ENCODE measurements at regions not wholly inside any gene's neighbourhood (a gene's known extent, or its start where the extent isn't known, plus 50 kb on each side); places are given as distances from the start of the nearest gene placed in this dataset.

DNA sequence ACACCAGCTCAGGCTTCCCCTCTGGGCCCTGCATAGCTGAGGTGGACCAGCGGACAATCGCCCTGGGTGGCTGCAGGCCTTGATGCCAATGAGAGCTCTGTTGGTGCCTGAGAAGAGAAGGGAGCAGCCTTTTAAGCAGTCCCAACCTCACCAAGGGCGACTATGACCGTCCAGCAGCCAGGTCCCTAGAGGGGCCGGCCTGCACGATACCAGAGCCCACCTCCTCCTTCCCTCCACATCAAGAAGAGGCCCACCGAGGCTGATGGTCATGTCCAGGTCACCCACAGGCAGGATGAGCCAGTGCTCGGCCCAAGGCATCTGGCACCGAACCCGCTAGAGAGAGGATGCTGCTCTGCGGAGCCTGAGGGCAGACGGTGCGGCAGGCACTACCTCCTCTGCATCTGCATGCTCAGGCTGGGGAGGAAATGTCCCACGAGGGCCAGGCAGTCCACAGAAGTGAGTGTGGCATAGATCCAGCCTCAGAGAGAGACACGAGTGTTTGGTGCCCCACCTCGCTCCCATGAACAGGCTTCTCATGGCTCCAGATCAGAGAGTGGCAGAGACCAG lies 219.4 kb downstream of the TUBA3C start:
- Histone ChIP-seq H3K9me3 (ENCODE audit: control insufficient read depth, low read length) (peaks cover 69% of the 10 kb centered on the region), H3K36me3 (ENCODE audit: control insufficient read depth, insufficient read depth, low read length) (no peaks in the 10 kb centered on the region), H3K27ac (ENCODE audit: low read depth, low read length, severe bottlenecking) (no peak overlapping the region), H3K4me3 (ENCODE audit: extremely low read depth, insufficient read depth, low read length, poor library complexity, severe bottlenecking) (no peak overlapping the region), H3K4me1 (ENCODE audit: control insufficient read depth, insufficient read depth, low read length, poor library complexity, severe bottlenecking) (no peaks in the 10 kb centered on the region)
- 82 to 83% methylated on average over 11 to 13 of the region's 16 CpGs for WGBS, 2 experiments (ENCODE audit: insufficient coverage in 2 of 2)

DNA sequence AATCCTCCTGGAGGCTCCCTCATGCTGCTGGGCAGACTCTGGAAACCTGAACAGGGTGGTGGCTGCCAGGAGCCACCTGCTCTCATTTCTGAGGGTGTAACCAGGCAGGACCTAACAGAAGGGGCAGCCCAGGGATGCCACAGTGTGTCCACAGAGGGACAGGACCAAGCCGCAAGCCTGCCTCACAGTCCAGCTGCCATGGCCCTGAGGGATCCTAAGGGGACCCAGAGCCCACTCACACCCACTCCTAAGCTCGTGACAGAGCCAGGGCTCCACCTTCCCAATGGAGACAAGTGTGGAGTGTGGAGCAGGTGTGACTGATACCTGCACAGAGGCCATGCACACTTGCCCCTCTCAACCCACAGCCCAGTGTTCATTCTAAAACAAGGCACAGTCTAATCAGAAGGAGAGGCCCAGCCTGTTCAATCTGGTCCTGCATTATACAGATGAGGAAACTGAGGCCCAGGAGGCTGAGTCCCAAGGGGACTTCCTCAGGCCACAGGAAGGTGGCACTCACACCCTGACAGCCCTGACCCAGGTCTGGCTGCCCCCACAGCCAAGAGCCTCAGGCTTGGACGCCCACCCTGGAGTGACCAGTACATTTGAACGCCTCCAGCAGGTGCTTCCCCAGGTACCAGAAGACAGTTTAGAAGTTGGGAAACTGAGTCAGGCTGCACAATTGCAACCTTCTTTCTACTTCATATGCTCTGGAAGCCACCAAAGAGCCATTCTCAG lies 220.1 kb downstream of the TUBA3C start:
- H3K4me3 ChIP-seq (ENCODE audit: extremely low read depth, insufficient read depth, low read length, poor library complexity, severe bottlenecking) = no peak overlapping the region
- WGBS, 2 experiments (ENCODE audit: insufficient coverage in 2 of 2) = 59 to 71% methylated on average over 2 of the region's 4 CpGs
- H3K36me3 ChIP-seq (ENCODE audit: control insufficient read depth, insufficient read depth, low read length) = no peaks in the 10 kb centered on the region
- no peaks in the 10 kb centered on the region for H3K4me1 ChIP-seq (ENCODE audit: control insufficient read depth, insufficient read depth, low read length, poor library complexity, severe bottlenecking)
- H3K9me3 ChIP-seq (ENCODE audit: control insufficient read depth, low read length) = peaks cover 73% of the 10 kb centered on the region
- H3K27ac ChIP-seq (ENCODE audit: low read depth, low read length, severe bottlenecking) = no peak overlapping the region

GRCh38 chr13:18960637-18961227 lies 220.9 kb downstream of the TUBA3C start:
- WGBS, 2 experiments (ENCODE audit: insufficient coverage in 2 of 2) = 38 to 48% methylated on average over 3 to 5 of the region's 5 CpGs
- no peaks in the 10 kb centered on the region for H3K36me3 ChIP-seq (ENCODE audit: control insufficient read depth, insufficient read depth, low read length)
- no peak overlapping the region for H3K4me3 ChIP-seq (ENCODE audit: extremely low read depth, insufficient read depth, low read length, poor library complexity, severe bottlenecking)
- no peak overlapping the region for H3K27ac ChIP-seq (ENCODE audit: low read depth, low read length, severe bottlenecking)
- no peaks in the 10 kb centered on the region for H3K4me1 ChIP-seq (ENCODE audit: control insufficient read depth, insufficient read depth, low read length, poor library complexity, severe bottlenecking)
- H3K9me3 ChIP-seq (ENCODE audit: control insufficient read depth, low read length) = peaks cover 77% of the 10 kb centered on the region

- H3K4me1 ChIP-seq (ENCODE audit: control insufficient read depth, insufficient read depth, low read length, poor library complexity, severe bottlenecking) = no peaks in the 10 kb centered on the region
- no peak overlapping the region for H3K27ac ChIP-seq (ENCODE audit: low read depth, low read length, severe bottlenecking)
- 59 to 67% methylated on average over 6 of the region's 6 CpGs for WGBS, 2 experiments (ENCODE audit: insufficient coverage in 2 of 2)
- no peaks in the 10 kb centered on the region for H3K36me3 ChIP-seq (ENCODE audit: control insufficient read depth, insufficient read depth, low read length)
- peaks cover 71% of the 10 kb centered on the region for H3K9me3 ChIP-seq (ENCODE audit: control insufficient read depth, low read length)
- H3K4me3 ChIP-seq (ENCODE audit: extremely low read depth, insufficient read depth, low read length, poor library complexity, severe bottlenecking) = no peak overlapping the region
These were observed 221.6 kb downstream of the TUBA3C start for GRCh38 chr13:18959996-18960395.

DNA sequence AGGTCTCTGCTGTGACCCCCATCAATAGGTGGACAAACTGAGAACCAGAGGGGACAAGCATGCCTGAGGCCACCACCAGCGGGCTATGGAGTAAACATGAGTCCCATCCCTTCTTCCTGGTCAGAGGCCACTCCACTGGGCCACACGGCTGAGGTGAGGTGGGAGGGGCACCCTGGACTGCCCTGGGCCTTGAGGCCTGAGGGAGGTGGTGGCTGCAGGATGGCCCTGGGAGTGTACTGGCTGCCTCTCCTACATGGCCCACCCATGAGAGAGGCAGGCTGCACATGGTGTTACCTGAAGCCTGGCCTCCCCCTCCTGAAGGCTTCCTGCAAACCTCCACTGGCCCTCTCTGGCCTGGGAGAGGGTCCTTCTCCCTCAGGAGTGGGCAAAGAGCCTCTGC lies 222.4 kb downstream of the TUBA3C start:
- H3K4me3 ChIP-seq (ENCODE audit: extremely low read depth, insufficient read depth, low read length, poor library complexity, severe bottlenecking) = no peak overlapping the region
- H3K4me1 ChIP-seq (ENCODE audit: control insufficient read depth, insufficient read depth, low read length, poor library complexity, severe bottlenecking) = no peaks in the 10 kb centered on the region
- 38% methylated on average over 1 of the region's 2 CpGs; no CpG with 5 or more reads in 1 of the 2 experiments for WGBS, 2 experiments (ENCODE audit: insufficient coverage in 2 of 2)
- no peak overlapping the region for H3K27ac ChIP-seq (ENCODE audit: low read depth, low read length, severe bottlenecking)
- peaks cover 73% of the 10 kb centered on the region for H3K9me3 ChIP-seq (ENCODE audit: control insufficient read depth, low read length)
- no peaks in the 10 kb centered on the region for H3K36me3 ChIP-seq (ENCODE audit: control insufficient read depth, insufficient read depth, low read length)

GRCh38 chr13:18956473-18957078 lies 225.0 kb downstream of the TUBA3C start:
- Histone ChIP-seq H3K27ac (ENCODE audit: low read depth, low read length, severe bottlenecking) (no peak overlapping the region), H3K36me3 (ENCODE audit: control insufficient read depth, insufficient read depth, low read length) (no peaks in the 10 kb centered on the region), H3K4me1 (ENCODE audit: control insufficient read depth, insufficient read depth, low read length, poor library complexity, severe bottlenecking) (no peaks in the 10 kb centered on the region), H3K9me3 (ENCODE audit: control insufficient read depth, low read length) (peaks cover 69% of the 10 kb centered on the region), H3K4me3 (ENCODE audit: extremely low read depth, insufficient read depth, low read length, poor library complexity, severe bottlenecking) (no peak overlapping the region)
- WGBS, 2 experiments (ENCODE audit: insufficient coverage in 2 of 2) = 51 to 59% methylated on average over 4 of the region's 4 CpGs

GRCh38 chr13:18954254-18954653 lies 227.4 kb downstream of the TUBA3C start:
- Histone ChIP-seq H3K9me3 (ENCODE audit: control insufficient read depth, low read length) (peaks cover 74% of the 10 kb centered on the region), H3K36me3 (ENCODE audit: control insufficient read depth, insufficient read depth, low read length) (no peaks in the 10 kb centered on the region), H3K27ac (ENCODE audit: low read depth, low read length, severe bottlenecking) (no peak overlapping the region), H3K4me3 (ENCODE audit: extremely low read depth, insufficient read depth, low read length, poor library complexity, severe bottlenecking) (no peak overlapping the region), H3K4me1 (ENCODE audit: control insufficient read depth, insufficient read depth, low read length, poor library complexity, severe bottlenecking) (no peaks in the 10 kb centered on the region)
- 29 to 47% methylated on average over 5 of the region's 5 CpGs for WGBS, 2 experiments (ENCODE audit: insufficient coverage in 2 of 2)

DNA sequence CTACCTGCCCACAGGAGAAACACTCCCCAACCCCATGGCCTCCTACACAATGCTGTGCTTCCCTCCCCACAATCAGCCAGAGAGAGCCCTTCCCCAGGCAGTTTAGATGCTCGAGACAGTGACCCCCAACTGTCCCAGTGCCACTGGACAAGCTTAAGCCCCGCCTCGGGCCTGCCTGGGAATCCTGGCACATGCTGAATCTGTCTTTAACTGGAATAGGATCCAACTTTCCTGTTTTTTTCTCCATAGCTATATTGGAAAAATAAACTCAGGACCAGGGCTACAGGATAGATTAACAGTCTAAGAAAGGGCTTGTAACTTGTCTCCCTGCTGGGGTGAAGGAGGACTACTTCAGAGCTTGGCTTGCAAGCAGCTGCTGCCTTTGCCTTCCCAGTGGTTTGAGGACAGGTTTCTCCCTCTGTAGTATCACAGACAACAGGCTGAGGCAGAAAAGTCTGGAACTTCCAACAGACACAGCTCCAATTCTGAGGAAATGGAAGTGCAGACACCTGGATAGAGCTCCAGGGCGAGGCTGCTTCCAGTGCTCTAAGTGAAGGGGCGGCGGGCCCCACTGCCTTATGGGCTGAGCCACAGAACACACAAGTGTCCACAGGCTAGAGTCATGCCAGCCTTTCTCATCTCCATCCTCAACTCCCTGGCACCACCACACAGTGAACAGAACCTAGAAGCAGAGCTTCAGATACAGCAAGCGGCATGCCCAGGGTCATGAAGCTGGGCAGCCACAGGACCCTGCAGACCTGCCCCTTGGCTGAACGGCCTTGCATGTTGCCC lies 228.3 kb downstream of the TUBA3C start:
- Histone ChIP-seq H3K9me3 (ENCODE audit: control insufficient read depth, low read length) (peaks cover 74% of the 10 kb centered on the region), H3K4me3 (ENCODE audit: extremely low read depth, insufficient read depth, low read length, poor library complexity, severe bottlenecking) (no peak overlapping the region)
- 60 to 70% methylated on average over 5 to 8 of the region's 8 CpGs for WGBS, 2 experiments (ENCODE audit: insufficient coverage in 2 of 2)

GRCh38 chr13:18952225-18953016 lies 229.2 kb downstream of the TUBA3C start:
- WGBS, 2 experiments (ENCODE audit: insufficient coverage in 2 of 2) = 63 to 71% methylated on average over 13 of the region's 18 CpGs
- Histone ChIP-seq H3K9me3 (ENCODE audit: control insufficient read depth, low read length) (peaks cover 74% of the 10 kb centered on the region), H3K4me1 (ENCODE audit: control insufficient read depth, insufficient read depth, low read length, poor library complexity, severe bottlenecking) (no peaks in the 10 kb centered on the region), H3K4me3 (ENCODE audit: extremely low read depth, insufficient read depth, low read length, poor library complexity, severe bottlenecking) (no peak overlapping the region), H3K27ac (ENCODE audit: low read depth, low read length, severe bottlenecking) (no peak overlapping the region), H3K36me3 (ENCODE audit: control insufficient read depth, insufficient read depth, low read length) (no peaks in the 10 kb centered on the region)

More for the DNA sequence above, 228.3 kb downstream of the TUBA3C start:
- H3K27ac ChIP-seq (ENCODE audit: low read depth, low read length, severe bottlenecking) = no peak overlapping the region
- no peaks in the 10 kb centered on the region for H3K36me3 ChIP-seq (ENCODE audit: control insufficient read depth, insufficient read depth, low read length)
- no peaks in the 10 kb centered on the region for H3K4me1 ChIP-seq (ENCODE audit: control insufficient read depth, insufficient read depth, low read length, poor library complexity, severe bottlenecking)

DNA sequence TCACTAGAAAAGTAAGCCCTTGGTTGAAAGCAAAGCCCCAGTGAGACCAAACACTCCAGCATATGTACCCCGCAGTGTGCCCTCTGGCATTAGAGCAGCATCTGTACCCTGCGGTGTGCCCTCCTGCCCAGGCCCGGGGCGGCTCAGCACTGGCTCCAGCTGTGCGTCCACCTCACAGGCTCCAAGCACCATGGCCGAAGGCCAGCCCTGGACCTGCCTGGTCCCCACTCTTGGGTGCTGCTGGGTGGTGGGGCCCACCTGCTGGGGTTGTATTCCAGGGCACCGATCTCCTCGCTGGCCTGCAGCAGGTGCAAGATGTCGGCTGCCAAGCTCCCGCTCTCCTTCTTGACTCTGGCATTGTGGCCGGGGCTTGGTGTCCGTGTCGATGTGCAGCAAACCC lies 230.2 kb downstream of the TUBA3C start:
- Histone ChIP-seq H3K27ac (ENCODE audit: low read depth, low read length, severe bottlenecking) (no peak overlapping the region), H3K4me3 (ENCODE audit: extremely low read depth, insufficient read depth, low read length, poor library complexity, severe bottlenecking) (no peak overlapping the region), H3K9me3 (ENCODE audit: control insufficient read depth, low read length) (peaks cover 64% of the 10 kb centered on the region), H3K36me3 (ENCODE audit: control insufficient read depth, insufficient read depth, low read length) (no peaks in the 10 kb centered on the region), H3K4me1 (ENCODE audit: control insufficient read depth, insufficient read depth, low read length, poor library complexity, severe bottlenecking) (no peaks in the 10 kb centered on the region)
- 80 to 92% methylated on average over 10 to 13 of the region's 13 CpGs for WGBS, 2 experiments (ENCODE audit: insufficient coverage in 2 of 2)
